GM12878 (cell line): ENCODE measurements at regions not wholly inside any gene's neighbourhood (a gene's known extent, or its start where the extent isn't known, plus 50 kb on each side); places are given as distances from the start of the nearest gene placed in this dataset.

ENCODE experiments used
- ATAC-seq: fragments of 200-7000 bp; cut with Tn5 transposase; 3 replicates; pipeline ENCODE4 v1.9.1; 2020; ENCODE audit warnings: mild to moderate bottlenecking, moderate library complexity
- BruUV-seq: library from RNA; stranded (reverse); fragments of 400-500 nt; replicated peaks from 2 replicates; lab custom pipeline; 2021; lab: Mats Ljungman, UMichigan
- CTCF ChIA-PET: fragments of 300-600 bp; sonication (Branson Sonifier 250); formaldehyde crosslinking; extraction: SDS; loops from one replicate; lab custom pipeline; 2021; ENCODE audit warnings: inconsistent platforms; lab: Yijun Ruan, JAX
- POLR2A ChIA-PET: fragments of 350-600 bp; formaldehyde crosslinking; extraction: SDS; loops from one replicate; lab custom pipeline; 2021; ENCODE audit warnings: inconsistent platforms; lab: Charles Lee
- RAD21 ChIA-PET: fragments of 300-600 bp; sonication (Branson Sonifier 250); formaldehyde crosslinking; loops from one replicate; lab custom pipeline; 2023; ENCODE audit warnings: antibody characterized with exemption; ENCODE audit not compliant: unreplicated experiment; lab: Charles Lee
- SMC1A ChIA-PET: fragments of 300-600 bp; sonication (Branson Sonifier 250); formaldehyde crosslinking; loops from one replicate; lab custom pipeline; 2023; ENCODE audit not compliant: unreplicated experiment, uncharacterized antibody; lab: Charles Lee
- DNase-seq: peaks from one replicate; pipeline ENCODE4 v3.0.0-alpha.2; 2011; ENCODE audit warnings: low read depth, low spot score
- FAIRE-seq: peaks from 3 replicates; lab custom pipeline; 2011; peaks lifted over from hg19 to GRCh38; lab: Jason Lieb, UNC
- H2AFZ ChIP-seq: 2 replicates; pipeline ENCODE4 v1.6.0; 2011; ENCODE audit warnings: low read depth, low read length, control low read depth; ENCODE audit not compliant: control insufficient read depth
- H3K27ac ChIP-seq: 2 replicates; pipeline ENCODE4 v1.5.1; 2011; ENCODE audit warnings: control low read depth; ENCODE audit not compliant: control insufficient read depth, insufficient read depth
- H3K27me3 ChIP-seq, 2 experiments: replicated peaks in 1 of 2; 2 replicates each; pipeline versions ENCODE4 v1.6.0 to v1.6.1; 2011; ENCODE audit warnings: low read length in 1 of 2; ENCODE audit not compliant: control insufficient read depth in 2 of 2, insufficient read depth in 2 of 2
- H3K36me3 ChIP-seq, 2 experiments: 2 replicates each; pipeline ENCODE4 v1.5.1; 2011; ENCODE audit warnings: low read length in 1 of 2; ENCODE audit not compliant: control insufficient read depth in 2 of 2, insufficient read depth in 2 of 2
- H3K4me1 ChIP-seq: 2 replicates; pipeline ENCODE4 v1.6.1; 2011; ENCODE audit warnings: mild to moderate bottlenecking, low read length, moderate library complexity, mixed read lengths; ENCODE audit not compliant: control insufficient read depth, insufficient read depth
- H3K4me2 ChIP-seq: 2 replicates; pipeline ENCODE4 v1.6.0; 2011; ENCODE audit warnings: control low read depth; ENCODE audit not compliant: control insufficient read depth, insufficient read depth
- H3K4me3 ChIP-seq: fragments of 200-600 bp; sonication (generic); 2 replicates; pipeline ENCODE4 v1.5.1; 2016
- H3K79me2 ChIP-seq: 2 replicates; pipeline ENCODE4 v1.6.0; 2011; ENCODE audit warnings: low read length; ENCODE audit not compliant: control insufficient read depth, insufficient read depth
- H3K9ac ChIP-seq: 2 replicates; pipeline ENCODE4 v1.8.0; 2011; ENCODE audit warnings: low read length, control low read depth, mixed read lengths; ENCODE audit not compliant: control insufficient read depth, insufficient read depth
- H3K9me3 ChIP-seq: replicated peaks from 3 replicates; pipeline ENCODE4 v1.5.1; 2011; ENCODE audit warnings: mild to moderate bottlenecking, low read length; ENCODE audit not compliant: control insufficient read depth, insufficient read depth
- H4K20me1 ChIP-seq: 2 replicates; pipeline ENCODE4 v1.6.0; 2011; ENCODE audit not compliant: control insufficient read depth, insufficient read depth
- CEBPB ChIP-seq, 2 experiments: fragments of 150-350 bp in 1 of 2; IDR thresholded peaks; 2 replicates each; pipeline ENCODE4 v1.6.1; 2012 to 2014; ENCODE audit warnings: low read depth in 2 of 2, low read length in 2 of 2, borderline replicate concordance in 1 of 2, inconsistent platforms in 1 of 2
- CEBPZ ChIP-seq: fragments of 150-350 bp; IDR thresholded peaks from 2 replicates; pipeline ENCODE4 v1.6.1; 2016; ENCODE audit warnings: low read depth, low read length
- CHD1 ChIP-seq: IDR thresholded peaks from 2 replicates; pipeline ENCODE4 v1.6.1; 2012; ENCODE audit warnings: low read depth, low read length, improper control_type of control experiment
- CREB1 ChIP-seq: IDR thresholded peaks from 2 replicates; pipeline ENCODE4 v1.6.1; 2012; ENCODE audit warnings: low read depth, mild to moderate bottlenecking, inconsistent platforms
- CREM ChIP-seq: IDR thresholded peaks from 2 replicates; pipeline ENCODE4 v1.6.1; 2014; ENCODE audit warnings: antibody characterized with exemption, low read depth
- GATAD2B ChIP-seq: fragments of 450-650 bp; conservative IDR thresholded peaks from 2 replicates; pipeline ENCODE4 v1.6.1; 2017; ENCODE audit warnings: low read depth, mild to moderate bottlenecking, moderate library complexity
- HCFC1 ChIP-seq: fragments of 150-350 bp; IDR thresholded peaks from 2 replicates; pipeline ENCODE4 v1.6.1; 2014; ENCODE audit warnings: low read length
- HDAC6 ChIP-seq: fragments of 200-600 bp; sonication (generic); IDR thresholded peaks from one replicate; pipeline ENCODE4 v1.8.0; 2017; ENCODE audit warnings: antibody characterized with exemption; ENCODE audit not compliant: unreplicated experiment
- HDGF ChIP-seq: fragments of 450-650 bp; IDR thresholded peaks from 2 replicates; pipeline ENCODE4 v1.6.1; 2016; ENCODE audit warnings: antibody characterized with exemption
- IRF3 ChIP-seq: fragments of 450-650 bp; IDR thresholded peaks from 2 replicates; pipeline ENCODE4 v1.6.1; 2014; ENCODE audit warnings: mild to moderate bottlenecking
- KLF5 ChIP-seq: fragments of 450-650 bp; IDR thresholded peaks from 2 replicates; pipeline ENCODE4 v1.6.1; 2014; ENCODE audit warnings: mild to moderate bottlenecking; ENCODE audit not compliant: partially characterized antibody
- NR2C1 ChIP-seq: fragments of 450-650 bp; IDR thresholded peaks from 2 replicates; pipeline ENCODE4 v1.6.1; 2017; ENCODE audit warnings: antibody characterized with exemption, mild to moderate bottlenecking, moderate library complexity
- SMAD1 ChIP-seq: fragments of 450-650 bp; IDR thresholded peaks from 2 replicates; pipeline ENCODE4 v1.6.1; 2018; ENCODE audit warnings: mild to moderate bottlenecking, low read depth; ENCODE audit not compliant: partially characterized antibody
- ZNF24 ChIP-seq: fragments of 450-650 bp; IDR thresholded peaks from 2 replicates; pipeline ENCODE4 v1.6.1; 2017; ENCODE audit warnings: antibody characterized with exemption, mild to moderate bottlenecking
- WGBS: methylation state at CpG from one replicate; pipeline ENCODE4 v1.1.6; 2016; ENCODE audit warnings: low lambda C conversion rate; ENCODE audit not compliant: insufficient replicate concordance, insufficient coverage; ENCODE audit errors: missing lambda C conversion rate; 5-methylcytosine and 5-hydroxymethylcytosine counted together
- in situ Hi-C: fragments of 300-500 bp; cut with MboI; formaldehyde crosslinking; loops from 9 replicates; pipeline ENCODE4 v1.14.3; 2018; ENCODE audit warnings: mixed read lengths
- intact Hi-C: fragments of 100-400 bp; cut with micrococcal nuclease; formaldehyde crosslinking; loops from one replicate; pipeline ENCODE4 v1.14.2; 2022; ENCODE audit not compliant: unreplicated experiment

- RAD21 ChIA-PET, result no interaction called here
- no peaks in the 10 kb centered on the region for H3K36me3 ChIP-seq
- no peak overlapping the region for H3K9ac ChIP-seq
- H2AFZ ChIP-seq, result no peak overlapping the region
- no TSS peak for BruUV-seq
- no peaks in the 10 kb centered on the region for H3K4me1 ChIP-seq
- FAIRE-seq (no peak), ATAC-seq (no peak), DNase-seq (no peak)
- POLR2A ChIA-PET, result no interaction called here
- no peak overlapping the region for H3K4me2 ChIP-seq
- no peak overlapping the region for H3K27ac ChIP-seq
- CTCF ChIA-PET, result no interaction called here
- 31% methylated on average over 2 of the region's 2 CpGs for WGBS
- intact Hi-C loops (no loop called here), in situ Hi-C loops (no loop called here)
- no peaks in the 10 kb centered on the region for H3K9me3 ChIP-seq
- H3K79me2 ChIP-seq, result no peaks in the 10 kb centered on the region
- no peaks in the 10 kb centered on the region for H4K20me1 ChIP-seq
- TF ChIP-seq NR2C1 (no peak), HCFC1 (no peak), GATAD2B (no peak), IRF3 (no peak), CEBPZ (no peak), CREM (no peak), KLF5 (no peak), ZNF24 (no peak), HDAC6 (no peak), CHD1 (no peak), CREB1 (no peak), SMAD1 (no peak), HDGF (no peak), CEBPB (IDR thresholded peaks at IDR 0.05; ENCODE audit: borderline replicate concordance in 1 of 2, low read depth in 2 of 2, low read length in 2 of 2) (no peak)
- no peak overlapping the region for H3K4me3 ChIP-seq
- SMC1A ChIA-PET, result interaction anchor here (1.0 kb wide), 1 partner anchor 15 kb away, joined by 3 read pairs; no protein-coding TSS in a partner anchor
- no peaks in the 10 kb centered on the region for H3K27me3 ChIP-seq
Measured at GRCh38 chr7:90064370-90064769, 89.9 kb upstream of the STEAP1 start.
